HG03045 (cell line): ENCODE measurements at regions not wholly inside any gene's neighbourhood (a gene's known extent, or its start where the extent isn't known, plus 50 kb on each side); places are given as distances from the start of the nearest gene placed in this dataset.
"Not testable (repeated sequence)": the region's sequence is repeated elsewhere in the genome, so short reads cannot be mapped to it uniquely, and the experiment has no call there.

Source experiments
- ATAC-seq: cut with Tn5 transposase; IDR thresholded peaks from one replicate; pipeline ENCODE4 v1.9.1; 2021; ENCODE audit warnings: mild to moderate bottlenecking, moderate library complexity; ENCODE audit not compliant: unreplicated experiment

GRCh38 chr2:44051593-44052347 lies 56.0 kb upstream of the LRPPRC start:
- no peak for ATAC-seq

DNA sequence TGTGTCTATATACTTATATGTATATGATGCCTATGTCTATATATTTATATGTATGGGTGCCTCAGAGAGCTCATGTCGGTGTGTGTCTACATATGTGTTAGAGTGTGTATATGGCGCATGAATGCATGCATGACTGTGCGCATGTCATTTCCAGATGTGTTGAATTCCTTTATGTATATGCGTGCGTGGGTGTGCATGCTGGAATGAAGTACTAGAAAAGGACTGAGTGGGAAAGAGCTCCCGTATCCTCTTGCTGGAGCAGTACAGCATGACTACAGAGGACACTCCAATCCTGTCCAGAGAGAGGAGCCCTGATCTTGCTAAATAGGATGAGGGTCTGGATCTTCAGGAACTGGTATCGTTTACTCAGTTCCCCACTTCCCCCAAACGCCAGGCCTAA lies 56.8 kb upstream of the LRPPRC start:
- no peak for ATAC-seq

DNA sequence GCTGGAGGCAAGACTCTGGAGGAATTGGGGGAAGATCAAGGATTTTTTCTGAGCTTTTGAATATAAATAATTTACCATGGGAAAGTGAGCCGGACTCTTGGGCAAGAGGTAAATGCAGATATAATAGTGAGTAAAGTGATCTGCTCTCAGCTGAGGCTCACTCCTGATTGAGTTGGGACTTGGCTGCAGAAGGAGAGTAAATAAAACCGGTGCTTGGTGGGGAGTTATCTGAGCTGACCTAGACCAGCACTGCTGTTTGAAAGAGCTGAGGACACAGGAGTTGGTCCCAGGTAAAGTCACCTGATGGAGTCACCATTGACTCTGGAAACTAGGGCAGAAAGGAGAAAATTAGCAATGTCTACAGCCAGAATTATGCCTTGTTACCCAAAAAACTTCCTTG lies 57.3 kb upstream of the LRPPRC start:
- ATAC-seq = no peak

DNA sequence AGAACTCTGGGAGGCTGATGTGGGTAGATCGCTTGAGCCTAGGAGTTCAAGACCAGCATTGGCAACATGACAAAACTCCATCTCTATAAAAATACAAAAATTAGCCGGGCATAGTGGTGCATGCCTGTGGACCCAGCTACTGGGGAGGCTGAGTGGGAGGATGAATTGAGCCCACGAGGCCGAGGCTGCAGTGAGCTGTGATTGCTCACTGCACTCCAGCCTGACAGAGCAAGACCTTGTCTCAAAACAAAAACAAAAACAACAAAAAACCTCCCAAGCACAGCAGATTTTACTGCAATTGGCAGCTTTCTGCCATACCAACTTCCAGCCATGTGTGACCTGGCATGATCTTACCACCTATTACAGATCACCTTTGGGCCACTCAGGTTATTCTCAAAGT lies 57.7 kb upstream of the LRPPRC start:
- ATAC-seq = no peak

GRCh38 chr2:44055229-44055628 lies 59.4 kb upstream of the LRPPRC start:
- ATAC-seq = no peak

- ATAC-seq = no peak
These were observed 59.9 kb upstream of the LRPPRC start for GRCh38 chr2:44055664-44056063.

DNA sequence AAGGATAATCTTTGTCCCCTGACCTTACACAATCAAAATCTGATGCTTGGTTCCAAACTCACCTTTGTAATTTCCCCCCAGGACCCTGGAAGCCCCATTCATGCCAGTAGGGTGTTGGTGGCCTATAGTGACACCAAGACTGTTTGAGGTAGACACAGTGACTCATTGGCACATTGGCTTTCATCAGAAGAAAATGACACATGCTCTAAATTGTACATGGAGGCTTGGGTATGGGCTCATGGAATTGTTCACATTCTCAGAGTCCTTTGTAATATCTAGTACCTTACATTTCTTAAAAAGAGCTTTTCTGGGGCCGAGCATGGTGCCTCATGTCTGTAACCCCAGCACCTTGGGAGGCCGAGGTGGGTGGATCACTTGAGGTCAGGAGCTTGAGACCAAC lies 61.2 kb upstream of the LRPPRC start:
- no peak for ATAC-seq

DNA sequence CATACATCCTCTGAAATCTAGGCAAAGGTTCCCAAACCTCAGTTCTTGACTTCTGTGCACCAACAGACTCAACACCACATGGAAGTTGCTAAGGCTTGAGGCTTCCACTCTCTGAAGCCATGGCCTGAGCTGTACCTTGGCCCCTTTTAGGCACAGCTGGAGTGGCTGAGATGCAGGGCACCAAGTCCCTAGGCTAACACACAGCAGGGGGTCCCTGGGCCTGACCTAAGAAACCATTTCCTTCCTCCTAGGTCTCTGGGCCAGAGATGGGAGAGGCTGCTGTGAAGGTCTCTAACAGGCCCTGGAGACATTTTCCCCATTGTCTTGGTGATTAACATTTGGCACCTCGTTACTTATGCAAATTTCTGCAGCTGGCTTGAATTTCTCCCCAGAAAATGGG lies 64.5 kb upstream of the LRPPRC start:
- not testable (repeated sequence) for ATAC-seq

GRCh38 chr2:44060990-44061389 lies 65.2 kb upstream of the LRPPRC start:
- no peak for ATAC-seq

- no peak for ATAC-seq
These were observed 65.7 kb upstream of the LRPPRC start for GRCh38 chr2:44061469-44061868.

DNA sequence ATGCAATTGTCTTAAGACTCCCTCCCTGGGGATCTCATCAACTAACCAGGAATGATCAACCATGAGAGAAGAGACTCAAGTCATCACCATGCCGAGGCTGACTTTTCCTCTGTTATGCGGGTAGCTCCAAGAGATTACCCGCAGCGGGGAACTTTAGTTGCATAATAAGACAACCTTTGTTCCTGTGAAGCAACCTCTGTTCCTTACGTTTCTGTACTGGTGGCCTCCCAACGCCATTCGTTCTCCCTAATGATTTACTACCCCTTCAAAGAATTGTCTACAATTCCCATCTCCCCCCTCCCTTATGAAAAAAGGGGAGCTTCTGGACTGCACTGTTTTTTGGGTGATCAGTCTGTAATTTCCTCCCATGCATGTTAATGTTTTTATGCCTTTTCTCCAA lies 66.1 kb upstream of the LRPPRC start:
- no peak for ATAC-seq

DNA sequence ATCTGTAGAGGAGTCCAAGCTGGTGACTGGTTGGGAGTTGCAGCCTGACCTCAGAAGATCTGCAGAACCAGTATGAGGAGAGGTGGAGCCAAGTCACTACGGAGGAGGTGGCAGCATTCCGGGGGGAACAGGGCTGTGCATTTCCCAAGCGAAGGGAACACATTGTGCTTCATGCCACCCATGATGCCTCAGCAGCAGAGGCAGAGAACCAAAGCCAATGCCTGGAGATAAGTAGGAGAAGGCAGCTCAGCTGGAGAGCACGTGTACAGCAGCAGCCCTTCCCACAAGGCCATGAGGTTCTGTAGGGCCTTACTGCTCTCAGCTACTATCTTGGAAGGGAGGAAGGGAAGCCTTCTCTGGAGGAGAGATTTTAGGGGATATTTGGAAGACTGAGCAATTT lies 67.2 kb upstream of the LRPPRC start:
- ATAC-seq = no peak

DNA sequence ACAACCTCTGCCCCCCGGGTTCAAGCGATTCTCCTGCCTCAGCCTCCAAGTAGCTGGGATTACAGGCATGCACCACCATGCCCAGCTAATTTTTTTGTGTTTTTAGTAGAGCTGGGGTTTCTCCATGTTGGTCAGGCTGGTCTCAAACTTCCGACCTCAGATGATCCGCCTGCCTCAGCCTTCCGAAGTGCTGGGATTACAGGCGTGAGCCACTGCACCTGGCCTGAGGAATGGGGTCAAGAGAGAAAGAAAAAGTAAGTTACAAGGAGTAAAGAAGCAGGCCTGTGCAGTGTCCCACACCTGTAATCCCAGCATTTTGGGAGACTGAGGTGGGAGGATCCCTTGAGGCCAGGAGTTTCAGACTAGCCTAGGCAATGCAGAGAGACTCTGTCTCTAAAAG lies 68.5 kb upstream of the LRPPRC start:
- ATAC-seq = not testable (repeated sequence)

DNA sequence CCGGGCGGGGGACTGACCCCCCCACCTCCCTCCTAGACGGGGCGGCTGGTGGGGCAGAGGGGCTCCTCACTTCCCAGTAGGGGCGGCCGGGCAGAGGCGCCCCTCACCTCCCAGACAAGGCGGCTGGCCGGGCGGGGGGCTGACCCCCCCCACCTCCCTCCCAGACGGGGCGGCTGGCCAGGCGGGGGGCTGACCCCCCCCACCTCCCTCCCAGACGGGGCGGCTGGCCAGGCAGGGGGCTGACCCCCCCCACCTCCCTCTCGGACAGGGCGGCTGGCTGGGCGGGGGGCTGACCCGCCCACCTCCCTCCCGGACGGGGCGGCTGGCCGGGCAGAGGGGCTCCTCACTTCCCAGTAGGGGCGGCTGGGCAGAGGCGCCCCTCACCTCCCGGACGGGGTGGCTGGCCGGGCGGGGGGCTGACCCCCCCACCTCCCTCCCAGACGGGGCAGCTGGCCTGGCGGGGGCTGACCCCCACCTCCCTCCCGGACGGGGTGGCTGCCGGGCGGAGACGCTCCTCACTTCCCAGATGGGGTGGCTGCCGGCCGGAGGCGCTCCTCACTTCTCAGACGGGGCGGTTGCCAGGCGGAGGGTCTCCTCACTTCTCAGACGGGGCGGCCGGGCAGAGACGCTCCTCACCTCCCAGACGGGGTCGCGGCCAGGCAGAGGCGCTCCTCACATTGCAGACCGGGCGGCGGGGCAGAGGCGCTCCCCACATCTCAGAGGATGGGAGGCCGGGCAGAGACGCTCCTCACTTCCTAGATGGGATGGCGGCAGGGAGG lies 71.4 kb upstream of the LRPPRC start:
- ATAC-seq = not testable (repeated sequence)

GRCh38 chr2:44067791-44068181 lies 72.0 kb upstream of the LRPPRC start:
- not testable (repeated sequence) for ATAC-seq

DNA sequence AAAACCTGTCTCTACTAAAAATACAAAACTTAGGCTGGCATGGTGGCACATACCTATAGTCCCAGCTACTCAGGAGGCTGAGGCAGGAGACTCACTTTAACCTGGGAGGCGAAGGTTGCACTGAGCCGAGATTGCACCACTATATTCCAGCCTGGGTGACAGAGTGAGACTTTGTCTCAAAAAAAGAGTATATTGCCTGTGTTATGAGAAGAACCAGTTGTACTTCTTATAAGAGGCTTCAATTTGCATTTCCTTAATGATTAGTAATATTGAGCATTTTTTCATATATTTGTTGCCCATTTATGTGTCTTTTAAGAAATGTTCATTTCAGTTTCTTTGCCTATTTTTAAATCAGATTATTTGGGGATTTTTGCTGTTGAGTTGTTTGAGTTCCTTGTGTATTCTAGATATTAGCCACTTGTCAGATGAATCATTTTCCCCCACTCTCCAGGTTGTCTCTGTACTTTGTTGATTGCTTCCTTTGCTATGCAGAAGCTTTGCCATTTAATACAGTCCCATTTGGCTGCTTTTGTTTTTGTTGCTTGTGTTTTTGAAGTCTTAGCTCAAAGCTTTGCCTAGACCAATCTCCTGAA lies 75.8 kb upstream of the LRPPRC start:
- ATAC-seq = no peak

DNA sequence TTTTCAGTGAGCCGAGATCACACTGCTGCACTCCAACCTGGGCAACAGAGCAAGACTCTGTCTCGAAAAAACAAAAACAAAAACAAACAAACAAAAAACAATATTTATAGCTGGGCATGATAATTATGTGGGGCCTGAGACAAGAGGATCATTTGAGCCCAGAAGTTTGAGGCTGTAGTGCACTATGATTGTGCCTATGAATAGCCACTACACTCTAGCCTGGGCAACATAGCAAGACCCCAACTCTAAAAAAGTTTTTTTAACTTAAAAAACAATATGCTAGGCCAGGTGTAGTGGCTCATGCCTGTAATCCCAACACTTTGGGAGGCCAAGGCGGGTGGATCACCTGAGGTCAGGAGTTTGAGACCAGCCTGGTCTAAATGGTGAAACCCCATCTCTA lies 77.9 kb upstream of the LRPPRC start:
- ATAC-seq = not testable (repeated sequence)

DNA sequence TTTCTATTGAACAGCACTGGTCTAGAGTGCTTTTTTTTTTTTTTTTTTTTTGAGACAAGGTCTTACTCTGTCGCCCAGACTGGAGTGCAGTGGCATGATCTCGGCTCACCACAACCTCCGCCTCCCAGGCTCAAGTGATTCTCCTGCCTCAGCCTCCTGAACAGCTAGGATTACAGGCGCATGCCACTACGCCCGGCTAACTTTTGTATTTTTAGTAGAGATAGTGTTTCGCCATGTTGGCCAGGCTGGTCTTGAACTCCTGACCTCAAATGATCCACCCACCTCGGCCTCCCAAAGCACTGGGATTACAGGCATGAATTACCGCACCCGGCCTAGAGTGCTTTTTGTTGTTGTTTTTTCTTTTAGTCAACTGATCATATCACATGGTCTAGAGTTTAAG lies 79.0 kb upstream of the LRPPRC start:
- ATAC-seq = not testable (repeated sequence)

GRCh38 chr2:44075541-44075940 lies 79.8 kb upstream of the LRPPRC start:
- ATAC-seq = no peak

DNA sequence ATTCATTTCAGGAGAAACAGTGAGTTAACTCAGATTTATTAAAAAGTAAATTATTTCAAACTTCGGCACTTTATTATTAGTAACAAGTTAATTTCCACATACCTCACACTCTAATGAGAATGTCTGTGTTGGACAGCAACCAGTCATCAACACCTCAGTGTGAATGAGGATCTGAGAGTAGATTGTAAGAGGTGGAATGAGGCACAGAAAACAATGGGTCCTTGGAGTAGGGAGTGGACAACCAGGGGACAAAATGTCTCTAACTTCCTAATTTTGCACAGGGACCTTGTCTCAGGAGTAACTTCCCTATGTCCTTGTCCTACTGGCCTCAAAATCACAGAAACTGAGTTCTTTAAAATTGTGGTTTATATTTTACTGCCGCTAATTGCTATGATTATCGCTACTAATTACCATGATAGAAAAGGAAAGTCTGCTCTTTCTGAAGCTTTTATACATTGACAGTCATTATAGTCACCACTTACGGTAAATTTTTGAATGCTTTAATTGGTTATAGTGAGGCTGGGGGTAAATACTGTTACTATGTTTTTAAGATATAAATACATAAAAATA lies 82.2 kb upstream of the LRPPRC start:
- ATAC-seq = no peak

GRCh38 chr2:44079686-44080085 lies 83.9 kb upstream of the LRPPRC start:
- no peak for ATAC-seq

GRCh38 chr2:44083054-44083453 lies 85.6 kb upstream of the PPM1B start:
- no peak for ATAC-seq
